IPS-NIHi11 (cell line): ENCODE measurements at regions not wholly inside any gene's neighbourhood (a gene's known extent, or its start where the extent isn't known, plus 50 kb on each side); places are given as distances from the start of the nearest gene placed in this dataset.

Source experiments
- DNase-seq: peaks from one replicate; pipeline ENCODE4 v3.0.0; 2012; ENCODE audit warnings: mixed read lengths, low spot score

GRCh38 chr4:175947117-175947722, 118.4 kb upstream of the WDR17 start:
- DNase-seq, result no peak

- no peak for DNase-seq
Observed at GRCh38 chr4:175951794-175952193, 113.8 kb upstream of the WDR17 start.

- no peak for DNase-seq
Observed at GRCh38 chr4:175953116-175953515, 112.5 kb upstream of the WDR17 start.

GRCh38 chr4:175953960-175954521, 111.6 kb upstream of the WDR17 start:
- DNase-seq, result peak; percentile 41

GRCh38 chr4:175954685-175955084, 111.0 kb upstream of the WDR17 start:
- no peak for DNase-seq

- no peak for DNase-seq
Observed at GRCh38 chr4:175961604-175962003, 104.0 kb upstream of the WDR17 start.

GRCh38 chr4:175970072-175970471, 95.6 kb upstream of the WDR17 start:
- no peak for DNase-seq

GRCh38 chr4:175970724-175971123, 94.9 kb upstream of the WDR17 start:
- DNase-seq, result peak; percentile 10

- DNase-seq, result peak; percentile 19
Observed at GRCh38 chr4:175971388-175972179, 94.1 kb upstream of the WDR17 start.

GRCh38 chr4:175973027-175973923, 92.4 kb upstream of the WDR17 start:
- no peak for DNase-seq

- no peak for DNase-seq
Observed at GRCh38 chr4:175983636-175984035, 82.0 kb upstream of the WDR17 start.

GRCh38 chr4:175986668-175987067, 79.0 kb upstream of the WDR17 start:
- no peak for DNase-seq

GRCh38 chr4:175988511-175988910, 77.1 kb upstream of the WDR17 start:
- no peak for DNase-seq

GRCh38 chr4:175996206-175996605, 69.4 kb upstream of the WDR17 start:
- no peak for DNase-seq

- DNase-seq, result no peak
Observed at GRCh38 chr4:175997291-175997690, 68.3 kb upstream of the WDR17 start.

GRCh38 chr4:175998782-175999181, 66.9 kb upstream of the WDR17 start:
- DNase-seq, result peak; percentile 56

- DNase-seq, result peak; percentile 17
Observed at GRCh38 chr4:175999944-176000343, 65.7 kb upstream of the WDR17 start.

- peak; percentile 84 for DNase-seq
Observed at GRCh38 chr4:176001151-176002006, 64.3 kb upstream of the WDR17 start.

GRCh38 chr4:176002007-176002613, 63.5 kb upstream of the WDR17 start:
- peak; percentile 72 for DNase-seq

- DNase-seq, result no peak
Observed at GRCh38 chr4:176005766-176006165, 59.9 kb upstream of the WDR17 start.

GRCh38 chr4:176009254-176009653, 56.4 kb upstream of the WDR17 start:
- DNase-seq, result no peak
